AG10803 (cell line): ENCODE measurements at regions not wholly inside any gene's neighbourhood (a gene's known extent, or its start where the extent isn't known, plus 50 kb on each side); places are given as distances from the start of the nearest gene placed in this dataset.

Experiments
- DNase-seq: peaks from one replicate; pipeline ENCODE4 v3.0.0; 2010; ENCODE audit warnings: low read depth
- H3K4me3 ChIP-seq: 2 replicates; pipeline ENCODE4 v1.5.1; 2011; ENCODE audit warnings: mild to moderate bottlenecking, low read length, control low read depth
- TF ChIP-seq, protein P1 (sequence below): conservative IDR thresholded peaks from 2 replicates; pipeline ENCODE4 v1.5.1; 2011; ENCODE audit warnings: mild to moderate bottlenecking, low read length, control low read depth, inconsistent platforms

DNA sequence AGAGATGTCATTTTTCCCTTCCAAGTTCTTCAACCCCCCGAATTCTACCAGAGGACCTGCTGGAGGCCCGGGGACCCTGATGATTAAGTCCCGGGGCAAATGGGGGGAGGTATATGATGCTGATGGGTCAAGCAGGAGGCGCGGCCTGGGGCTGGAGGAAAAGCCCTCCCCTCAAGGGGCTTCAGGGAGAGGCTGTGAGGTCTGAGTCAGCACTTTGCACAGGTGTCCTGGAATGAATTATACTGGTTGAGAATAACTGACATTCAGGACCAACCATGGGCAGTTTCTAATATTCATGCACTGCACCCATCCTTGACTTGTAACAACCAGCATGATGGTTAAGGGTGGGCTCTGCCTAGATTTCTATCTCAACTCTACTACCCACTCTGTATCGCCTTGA is 146.8 kb upstream of the SYT13 start:
- no peak for DNase-seq
- TF ChIP-seq, protein P1, sequence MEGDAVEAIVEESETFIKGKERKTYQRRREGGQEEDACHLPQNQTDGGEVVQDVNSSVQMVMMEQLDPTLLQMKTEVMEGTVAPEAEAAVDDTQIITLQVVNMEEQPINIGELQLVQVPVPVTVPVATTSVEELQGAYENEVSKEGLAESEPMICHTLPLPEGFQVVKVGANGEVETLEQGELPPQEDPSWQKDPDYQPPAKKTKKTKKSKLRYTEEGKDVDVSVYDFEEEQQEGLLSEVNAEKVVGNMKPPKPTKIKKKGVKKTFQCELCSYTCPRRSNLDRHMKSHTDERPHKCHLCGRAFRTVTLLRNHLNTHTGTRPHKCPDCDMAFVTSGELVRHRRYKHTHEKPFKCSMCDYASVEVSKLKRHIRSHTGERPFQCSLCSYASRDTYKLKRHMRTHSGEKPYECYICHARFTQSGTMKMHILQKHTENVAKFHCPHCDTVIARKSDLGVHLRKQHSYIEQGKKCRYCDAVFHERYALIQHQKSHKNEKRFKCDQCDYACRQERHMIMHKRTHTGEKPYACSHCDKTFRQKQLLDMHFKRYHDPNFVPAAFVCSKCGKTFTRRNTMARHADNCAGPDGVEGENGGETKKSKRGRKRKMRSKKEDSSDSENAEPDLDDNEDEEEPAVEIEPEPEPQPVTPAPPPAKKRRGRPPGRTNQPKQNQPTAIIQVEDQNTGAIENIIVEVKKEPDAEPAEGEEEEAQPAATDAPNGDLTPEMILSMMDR = no peak
- H3K4me3 ChIP-seq = no peak overlapping the region

DNA sequence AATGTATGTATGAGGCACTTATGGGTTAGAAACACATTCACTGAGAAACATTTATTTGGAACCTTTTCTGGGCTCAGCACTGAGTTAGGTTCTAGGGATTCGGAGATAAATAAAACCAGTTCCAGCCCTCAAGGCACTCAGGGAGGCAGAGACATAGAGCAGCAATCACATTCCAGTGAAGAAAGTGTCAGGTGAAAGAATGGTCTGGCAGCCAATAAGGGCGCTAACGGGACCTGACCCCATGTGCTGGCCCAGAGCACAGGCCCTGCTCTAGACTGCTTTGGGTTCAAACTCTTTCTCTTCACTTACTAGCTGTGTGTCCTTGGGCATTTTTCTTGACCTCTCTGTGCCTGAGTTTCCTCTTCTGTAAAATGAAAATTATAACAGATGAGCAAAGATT is 146.0 kb upstream of the SYT13 start:
- TF ChIP-seq, protein P1 = no peak
- DNase-seq = no peak
- no peak overlapping the region for H3K4me3 ChIP-seq

DNA sequence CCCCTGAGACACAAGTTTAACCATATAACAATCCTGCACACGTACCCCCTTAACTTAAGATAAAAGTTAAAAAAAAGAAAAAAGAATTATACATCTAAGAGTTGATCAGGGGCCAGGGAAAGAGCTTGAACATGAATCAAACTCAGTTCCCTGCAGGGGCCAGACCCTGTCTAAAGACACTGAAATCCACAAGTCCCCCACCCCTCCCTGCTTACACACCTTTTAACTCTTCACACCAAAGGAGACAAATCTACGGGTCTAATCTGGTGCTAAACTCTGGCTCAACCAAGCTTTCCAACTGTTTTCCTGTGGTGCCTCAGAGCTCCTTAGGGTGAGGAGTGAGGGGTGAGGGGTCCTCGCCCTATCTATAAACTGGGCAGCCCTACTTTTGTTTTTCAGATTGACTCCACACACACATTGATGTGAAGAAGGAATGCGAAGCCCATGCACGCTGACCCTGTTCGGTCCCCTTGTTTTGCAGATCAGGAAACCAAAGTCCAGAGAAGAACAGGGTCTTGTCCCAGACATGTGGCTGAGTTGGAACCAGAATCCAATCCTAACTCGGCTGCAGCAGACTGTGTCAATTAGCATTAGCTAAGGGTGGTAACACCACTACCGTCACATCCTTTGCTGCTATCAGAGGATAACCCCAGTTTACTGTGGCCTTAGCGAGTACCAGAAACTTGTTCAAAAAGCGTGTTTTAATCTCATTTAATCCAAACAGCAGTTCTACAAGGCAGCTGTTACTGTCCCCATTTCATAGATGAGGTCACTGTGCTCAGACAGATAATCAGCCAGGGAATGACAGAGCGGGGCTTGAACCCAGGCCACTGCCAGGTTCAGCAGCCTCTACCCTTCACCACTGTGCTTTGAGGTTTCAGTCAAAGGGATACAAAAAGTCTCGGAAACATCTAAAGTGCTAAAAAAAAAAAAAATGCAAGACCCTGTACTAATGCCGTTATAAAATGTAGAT is 145.2 kb upstream of the SYT13 start:
- no peak for DNase-seq
- TF ChIP-seq, protein P1 = no peak
- no peak overlapping the region for H3K4me3 ChIP-seq

DNA sequence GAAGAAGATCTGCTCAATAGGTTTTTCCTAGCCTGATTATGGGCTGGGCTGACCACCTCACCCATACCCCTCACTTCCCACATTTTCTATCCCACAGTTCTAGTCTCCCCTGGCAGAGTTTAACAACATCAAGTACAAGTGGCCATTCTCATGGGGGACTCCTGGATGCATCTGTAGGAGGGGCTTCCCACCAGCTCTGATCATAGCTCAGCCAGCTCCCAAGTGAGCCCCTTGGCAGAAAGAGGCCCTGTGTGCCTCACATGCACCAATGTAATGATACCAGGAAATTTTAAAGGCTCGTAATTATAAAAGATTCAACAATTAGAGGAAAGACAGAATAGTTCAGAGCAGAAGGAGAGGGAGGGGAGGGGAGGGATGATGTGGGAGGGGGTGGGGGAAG is 144.2 kb upstream of the SYT13 start:
- H3K4me3 ChIP-seq = no peak overlapping the region
- no peak for DNase-seq
- TF ChIP-seq, protein P1 = no peak

DNA sequence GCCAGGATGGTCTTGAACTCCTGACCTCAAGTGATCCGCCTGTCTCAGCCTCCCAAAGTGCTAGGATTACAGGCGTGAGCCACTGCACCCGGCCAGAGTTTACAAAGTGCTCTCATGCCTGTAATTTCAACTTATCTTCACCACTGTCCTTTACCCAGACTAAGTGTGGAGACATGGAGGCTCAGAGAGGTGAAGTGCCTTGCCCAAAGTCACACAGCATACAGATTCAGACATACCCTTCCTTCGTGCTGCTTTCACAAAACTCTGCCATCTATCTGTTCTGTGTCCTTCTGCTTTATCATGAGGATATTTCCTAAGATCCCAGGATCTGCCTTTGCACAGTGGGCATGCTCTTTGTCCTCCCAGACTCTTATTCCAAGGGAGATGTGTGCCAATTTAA is 143.6 kb upstream of the SYT13 start:
- no peak overlapping the region for H3K4me3 ChIP-seq
- no peak for DNase-seq
- TF ChIP-seq, protein P1 = no peak

DNA sequence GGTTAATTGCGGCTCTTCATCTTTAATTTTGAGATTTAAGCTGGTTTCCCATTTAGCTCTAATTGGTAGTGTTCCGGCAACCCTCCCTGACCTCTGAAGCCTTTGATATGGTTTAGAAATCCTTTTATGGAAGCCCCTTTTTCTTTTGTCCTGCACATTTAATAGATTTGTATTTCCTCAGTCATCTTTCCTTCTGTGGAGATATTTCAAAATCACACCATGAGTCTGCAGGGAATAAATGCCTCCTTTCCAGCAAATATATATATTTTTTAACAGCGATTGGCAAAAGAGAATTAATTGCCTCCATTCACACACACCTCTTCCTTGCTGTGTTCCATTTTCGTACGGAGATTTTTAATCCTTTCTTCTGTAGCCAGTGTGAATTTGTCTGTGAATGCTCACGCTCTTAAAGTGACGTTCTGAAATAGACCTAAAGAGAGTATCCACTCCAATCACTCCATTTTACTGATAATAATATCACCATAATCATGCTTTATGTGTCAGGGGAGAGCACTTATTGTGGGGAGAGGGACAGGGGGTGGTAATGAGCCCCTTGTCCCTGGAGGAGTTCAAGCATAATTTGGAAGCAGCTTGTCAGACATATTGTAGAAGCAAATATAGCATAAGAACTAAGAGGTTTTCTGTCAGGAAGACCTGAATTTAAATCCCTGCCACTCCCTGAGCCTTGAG is 142.5 kb upstream of the SYT13 start:
- TF ChIP-seq, protein P1 = no peak
- DNase-seq = no peak
- no peak overlapping the region for H3K4me3 ChIP-seq
